GM12891 (cell line): ENCODE measurements at regions not wholly inside any gene's neighbourhood (a gene's known extent, or its start where the extent isn't known, plus 50 kb on each side); places are given as distances from the start of the nearest gene placed in this dataset.

ENCODE experiments used
- POLR2A ChIP-seq: IDR thresholded peaks from 2 replicates; pipeline ENCODE4 v1.6.1; 2011; ENCODE audit warnings: low read depth, low read length, control low read depth
- POLR2AphosphoS5 ChIP-seq: IDR thresholded peaks from 2 replicates; pipeline ENCODE4 v1.6.1; 2011; ENCODE audit warnings: low read depth, low read length, control low read depth
- POU2F2 ChIP-seq: IDR thresholded peaks from 2 replicates; pipeline ENCODE4 v1.6.1; 2011; ENCODE audit warnings: low read depth, mild to moderate bottlenecking, control low read depth, low read length, moderate library complexity
- SPI1 ChIP-seq: IDR thresholded peaks from 2 replicates; pipeline ENCODE4 v1.6.1; 2011; ENCODE audit warnings: low read depth, low read length, control low read depth
- TAF1 ChIP-seq: IDR thresholded peaks from 2 replicates; pipeline ENCODE4 v1.6.1; 2011; ENCODE audit warnings: low read depth, low read length, control low read depth

- TF ChIP-seq POLR2A: no peak
- TF ChIP-seq POLR2AphosphoS5: no peak
- no peak for TF ChIP-seq POU2F2
- no peak for TF ChIP-seq SPI1
- TF ChIP-seq TAF1: no peak
Observed at GRCh38 chr14:26765768-26766520, 168.1 kb upstream of the NOVA1 start.
